CD4-positive, alpha-beta T cell (primary cell): ENCODE measurements at regions not wholly inside any gene's neighbourhood (a gene's known extent, or its start where the extent isn't known, plus 50 kb on each side); places are given as distances from the start of the nearest gene placed in this dataset.

Experiments
- ATAC-seq: fragments of 200-7000 bp; cut with Tn5 transposase; one replicate; pipeline ENCODE4 v1.10.0; 2022; ENCODE audit warnings: mild to moderate bottlenecking; ENCODE audit not compliant: poor library complexity
- CTCF ChIA-PET: fragments of 350-600 bp; sonication (Branson Sonifier 250); formaldehyde crosslinking; loops from one replicate; lab custom pipeline; 2021; ENCODE audit warnings: antibody characterized with exemption, inconsistent platforms; lab: Charles Lee
- POLR2A ChIA-PET: fragments of 350-600 bp; sonication (Branson Sonifier 250); formaldehyde crosslinking; loops from one replicate; lab custom pipeline; 2021; ENCODE audit warnings: antibody characterized with exemption, inconsistent platforms; lab: Charles Lee
- DNase-seq, 14 experiments: peaks; one replicate each; pipeline ENCODE4 v3.0.0-alpha.2; 2013 to 2020; ENCODE audit warnings: mixed read lengths in 2 of 14
- H3K27ac ChIP-seq, 2 donors: one replicate each; pipeline versions ENCODE4 v1.5.1 to v1.7.0; 2013; ENCODE audit warnings: low read length in 2 of 2, low read depth in 1 of 2, mild to moderate bottlenecking in 1 of 2
- H3K27me3 ChIP-seq, 2 experiments: 1 replicate in 1 of 2; 2 replicates in 1 of 2; pipeline versions ENCODE4 v1.6.1 to v1.7.0; 2013; ENCODE audit warnings: low read length in 2 of 2, control low read depth in 1 of 2, mild to moderate bottlenecking in 1 of 2, moderate library complexity in 1 of 2; ENCODE audit not compliant: insufficient read depth in 2 of 2, control insufficient read depth in 1 of 2
- H3K36me3 ChIP-seq: one replicate; pipeline ENCODE4 v1.6.1; 2013; ENCODE audit warnings: low read length, control low read depth; ENCODE audit not compliant: insufficient read depth
- H3K4me1 ChIP-seq: one replicate; pipeline ENCODE4 v1.6.1; 2013; ENCODE audit warnings: low read length, control low read depth; ENCODE audit not compliant: insufficient read depth
- H3K4me3 ChIP-seq: one replicate; pipeline ENCODE4 v1.5.1; 2013; ENCODE audit warnings: mild to moderate bottlenecking, low read length, moderate library complexity
- H3K9me3 ChIP-seq, 2 experiments: 1 replicate in 1 of 2; 2 replicates in 1 of 2; pipeline versions ENCODE4 v1.6.1 to v1.7.0; 2013; ENCODE audit warnings: low read length in 2 of 2, mild to moderate bottlenecking in 2 of 2, control low read depth in 1 of 2, moderate library complexity in 1 of 2; ENCODE audit not compliant: control insufficient read depth in 1 of 2, insufficient read depth in 1 of 2
- H3K27ac Mint-ChIP-seq: one replicate; pipeline ENCODE4 v1.8.0; 2020; ENCODE audit warnings: mixed read lengths
- H3K27me3 Mint-ChIP-seq: one replicate; pipeline ENCODE4 v1.8.0; 2021; ENCODE audit warnings: mixed read lengths
- H3K36me3 Mint-ChIP-seq: one replicate; pipeline ENCODE4 v1.8.0; 2021; ENCODE audit warnings: low read depth, mixed read lengths
- H3K4me1 Mint-ChIP-seq: one replicate; pipeline ENCODE4 v1.8.0; 2021; ENCODE audit warnings: low read depth, mixed read lengths
- H3K4me3 Mint-ChIP-seq: one replicate; pipeline ENCODE4 v1.8.0; 2020; ENCODE audit warnings: mild to moderate bottlenecking, mixed read lengths
- H3K9me3 Mint-ChIP-seq: one replicate; pipeline ENCODE4 v1.8.0; 2020; ENCODE audit warnings: mixed read lengths
- CTCF ChIP-seq: fragments of 200-600 bp; IDR thresholded peaks from one replicate; pipeline ENCODE4 v1.8.0; 2022; ENCODE audit warnings: antibody characterized with exemption, mild to moderate bottlenecking
- intact Hi-C, 2 experiments: fragments of 100-400 bp; cut with DNase I in 1 of 2; cut with micrococcal nuclease in 1 of 2; formaldehyde crosslinking; loops; one replicate each; pipeline versions ENCODE4 v1.15.1 to v1.9.0; 2023 to 2025; cut with DNase I, micrococcal nuclease

GRCh38 chr13:79090552-79091124 lies 315.4 kb downstream of the RBM26 start:
- Histone ChIP-seq H3K27ac (no peak overlapping the region), H3K9me3 (no peaks in the 10 kb centered on the region), H3K27me3 (peaks cover 0 to 4% of the 10 kb centered on the region in 2 experiments), H3K4me1 (no peaks in the 10 kb centered on the region), H3K36me3 (no peaks in the 10 kb centered on the region), H3K4me3 (no peak overlapping the region)
- CTCF ChIA-PET: no interaction called here
- Mint-ChIP-seq H3K4me1 (no peaks in the 10 kb centered on the region), H3K36me3 (no peaks in the 10 kb centered on the region), H3K4me3 (no peak overlapping the region), H3K27ac (no peak overlapping the region), H3K27me3 (peaks cover 20% of the 10 kb centered on the region), H3K9me3 (no peaks in the 10 kb centered on the region)
- ATAC-seq: no peak
- POLR2A ChIA-PET: no interaction called here
- TF ChIP-seq CTCF: no peak
- intact Hi-C loops: no loop called here
- no peak for DNase-seq

GRCh38 chr13:79084802-79085424 lies 321.1 kb downstream of the RBM26 start:
- Mint-ChIP-seq H3K36me3 (no peaks in the 10 kb centered on the region), H3K27me3 (peaks cover 12% of the 10 kb centered on the region), H3K9me3 (no peaks in the 10 kb centered on the region), H3K27ac (no peak overlapping the region), H3K4me3 (no peak overlapping the region), H3K4me1 (no peaks in the 10 kb centered on the region)
- intact Hi-C loops: no loop called here
- TF ChIP-seq CTCF: no peak
- H3K9me3 ChIP-seq: no peaks in the 10 kb centered on the region
- H3K27me3 ChIP-seq: peaks cover 0 to 4% of the 10 kb centered on the region in 2 experiments
- ChIA-PET POLR2A (no interaction called here), CTCF (interaction anchor here (2.0 kb wide), 1 partner anchor 8 kb away, joined by 4 read pairs; no protein-coding TSS in a partner anchor)
- no peak overlapping the region for H3K4me3 ChIP-seq
- ATAC-seq (no peak), DNase-seq (no peak)
- H3K27ac ChIP-seq: no peak overlapping the region
- no peaks in the 10 kb centered on the region for H3K4me1 ChIP-seq
- no peaks in the 10 kb centered on the region for H3K36me3 ChIP-seq

GRCh38 chr13:79081942-79082341 lies 324.1 kb downstream of the RBM26 start:
- intact Hi-C loops: no loop called here
- Histone ChIP-seq H3K9me3 (peaks cover 0 to 5% of the 10 kb centered on the region in 2 experiments), H3K27me3 (peaks cover 0 to 2% of the 10 kb centered on the region in 2 experiments), H3K4me3 (no peak overlapping the region), H3K36me3 (no peaks in the 10 kb centered on the region), H3K27ac (no peak overlapping the region), H3K4me1 (no peaks in the 10 kb centered on the region)
- H3K4me3 Mint-ChIP-seq: no peak overlapping the region
- no peaks in the 10 kb centered on the region for H3K4me1 Mint-ChIP-seq
- H3K36me3 Mint-ChIP-seq: no peaks in the 10 kb centered on the region
- H3K9me3 Mint-ChIP-seq: peaks cover 7% of the 10 kb centered on the region
- TF ChIP-seq CTCF: no peak
- H3K27me3 Mint-ChIP-seq: no peaks in the 10 kb centered on the region
- POLR2A ChIA-PET: no interaction called here
- ATAC-seq: no peak
- CTCF ChIA-PET: no interaction called here
- DNase-seq: peak in 1 of 14 experiments; percentile 4
- H3K27ac Mint-ChIP-seq: no peak overlapping the region
